IMR-90 (cell line): ENCODE measurements at regions not wholly inside any gene's neighbourhood (a gene's known extent, or its start where the extent isn't known, plus 50 kb on each side); places are given as distances from the start of the nearest gene placed in this dataset.

Experiments
- CHD1 ChIP-seq: IDR thresholded peaks from 2 replicates; pipeline ENCODE4 v1.6.1; 2012; ENCODE audit warnings: low read depth, low read length, improper control_type of control experiment
- FOS ChIP-seq: fragments of 150-350 bp; IDR thresholded peaks from 2 replicates; pipeline ENCODE4 v1.6.1; 2016; ENCODE audit warnings: low read depth, low read length
- MAFK ChIP-seq: IDR thresholded peaks from 2 replicates; pipeline ENCODE4 v1.6.1; 2012; ENCODE audit warnings: low read depth, low read length, improper control_type of control experiment
- MAZ ChIP-seq: IDR thresholded peaks from 2 replicates; pipeline ENCODE4 v1.6.1; 2012; ENCODE audit warnings: low read depth, mild to moderate bottlenecking, low read length, improper control_type of control experiment, moderate library complexity, borderline replicate concordance
- MXI1 ChIP-seq: IDR thresholded peaks from 2 replicates; pipeline ENCODE4 v1.6.1; 2012; ENCODE audit warnings: low read depth, mild to moderate bottlenecking, low read length, moderate library complexity, borderline replicate concordance
- NFE2L2 ChIP-seq: fragments of 150-350 bp; IDR thresholded peaks from 2 replicates; pipeline ENCODE4 v1.6.1; 2016; ENCODE audit warnings: low read depth, mild to moderate bottlenecking, low read length
- POLR2A ChIP-seq: IDR thresholded peaks from 2 replicates; pipeline ENCODE4 v1.6.1; 2012; ENCODE audit warnings: mild to moderate bottlenecking, low read depth, low read length
- TF ChIP-seq, protein P1 (sequence below): conservative IDR thresholded peaks from 2 replicates; pipeline ENCODE4 v1.5.1; 2012; ENCODE audit warnings: mild to moderate bottlenecking, low read depth, low read length, improper control_type of control experiment
- TF ChIP-seq, protein P2 (sequence below): fragments of 150-350 bp; IDR thresholded peaks from 2 replicates; pipeline ENCODE4 v1.6.1; 2016; ENCODE audit warnings: low read depth, mild to moderate bottlenecking, low read length, moderate library complexity, borderline replicate concordance

DNA sequence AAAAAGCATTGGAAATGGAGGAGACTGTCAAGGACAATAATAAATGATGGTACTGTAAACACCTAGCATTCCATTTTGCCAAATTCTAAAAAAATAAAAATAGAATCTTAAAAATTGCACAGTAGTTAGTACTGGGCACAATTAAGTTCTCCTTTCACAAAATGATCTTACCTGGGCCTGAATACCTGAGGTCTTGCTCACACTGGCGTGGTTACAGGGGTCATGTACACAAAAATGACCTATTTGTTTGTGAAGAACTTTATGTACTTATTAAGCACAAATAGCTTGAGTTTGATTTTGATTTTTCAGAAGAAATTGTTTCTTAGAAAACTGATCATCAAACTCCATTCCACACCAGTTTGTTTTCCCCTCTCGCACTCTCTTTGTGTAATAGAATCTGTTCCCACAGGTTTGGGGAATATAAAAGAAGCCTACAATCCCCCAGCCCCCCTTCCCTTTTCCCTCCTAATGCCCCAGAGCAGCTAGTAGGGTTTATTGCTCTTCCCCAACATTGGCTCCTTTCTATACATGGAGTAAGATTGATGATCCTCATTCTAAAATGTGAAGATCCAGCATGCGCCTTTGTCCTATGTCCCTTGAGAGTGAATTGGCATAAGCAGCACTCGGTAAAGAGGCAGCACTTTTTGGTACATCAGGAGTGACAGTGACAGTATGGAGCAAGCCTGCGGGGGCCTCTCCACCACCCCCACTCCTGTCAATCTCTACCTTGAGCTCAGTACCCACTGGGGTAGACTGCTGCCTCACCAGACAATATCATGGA, 204.3 kb downstream of the ASCL1 start:
- TF ChIP-seq POLR2A (no peak), MAZ (no peak), MXI1 (no peak), CHD1 (no peak), MAFK (no peak), NFE2L2 (no peak), FOS (no peak)
- TF ChIP-seq, protein P1, sequence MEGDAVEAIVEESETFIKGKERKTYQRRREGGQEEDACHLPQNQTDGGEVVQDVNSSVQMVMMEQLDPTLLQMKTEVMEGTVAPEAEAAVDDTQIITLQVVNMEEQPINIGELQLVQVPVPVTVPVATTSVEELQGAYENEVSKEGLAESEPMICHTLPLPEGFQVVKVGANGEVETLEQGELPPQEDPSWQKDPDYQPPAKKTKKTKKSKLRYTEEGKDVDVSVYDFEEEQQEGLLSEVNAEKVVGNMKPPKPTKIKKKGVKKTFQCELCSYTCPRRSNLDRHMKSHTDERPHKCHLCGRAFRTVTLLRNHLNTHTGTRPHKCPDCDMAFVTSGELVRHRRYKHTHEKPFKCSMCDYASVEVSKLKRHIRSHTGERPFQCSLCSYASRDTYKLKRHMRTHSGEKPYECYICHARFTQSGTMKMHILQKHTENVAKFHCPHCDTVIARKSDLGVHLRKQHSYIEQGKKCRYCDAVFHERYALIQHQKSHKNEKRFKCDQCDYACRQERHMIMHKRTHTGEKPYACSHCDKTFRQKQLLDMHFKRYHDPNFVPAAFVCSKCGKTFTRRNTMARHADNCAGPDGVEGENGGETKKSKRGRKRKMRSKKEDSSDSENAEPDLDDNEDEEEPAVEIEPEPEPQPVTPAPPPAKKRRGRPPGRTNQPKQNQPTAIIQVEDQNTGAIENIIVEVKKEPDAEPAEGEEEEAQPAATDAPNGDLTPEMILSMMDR = no peak
- TF ChIP-seq, protein P2, sequence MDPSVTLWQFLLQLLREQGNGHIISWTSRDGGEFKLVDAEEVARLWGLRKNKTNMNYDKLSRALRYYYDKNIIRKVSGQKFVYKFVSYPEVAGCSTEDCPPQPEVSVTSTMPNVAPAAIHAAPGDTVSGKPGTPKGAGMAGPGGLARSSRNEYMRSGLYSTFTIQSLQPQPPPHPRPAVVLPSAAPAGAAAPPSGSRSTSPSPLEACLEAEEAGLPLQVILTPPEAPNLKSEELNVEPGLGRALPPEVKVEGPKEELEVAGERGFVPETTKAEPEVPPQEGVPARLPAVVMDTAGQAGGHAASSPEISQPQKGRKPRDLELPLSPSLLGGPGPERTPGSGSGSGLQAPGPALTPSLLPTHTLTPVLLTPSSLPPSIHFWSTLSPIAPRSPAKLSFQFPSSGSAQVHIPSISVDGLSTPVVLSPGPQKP = no peak
